H1 (cell line): ENCODE measurements at regions not wholly inside any gene's neighbourhood (a gene's known extent, or its start where the extent isn't known, plus 50 kb on each side); places are given as distances from the start of the nearest gene placed in this dataset.

ENCODE experiments used
- CTCF ChIA-PET: fragments of 300-600 bp; sonication (Branson Sonifier 250); formaldehyde crosslinking; loops from one replicate; lab custom pipeline; 2021; ENCODE audit not compliant: partially characterized antibody; lab: Charles Lee
- POLR2A ChIA-PET: fragments of 300-600 bp; sonication (Branson Sonifier 250); formaldehyde crosslinking; loops from one replicate; lab custom pipeline; 2021; ENCODE audit warnings: inconsistent platforms; ENCODE audit not compliant: partially characterized antibody; lab: Charles Lee
- DNase-seq, 2 experiments: peaks; one replicate each; pipeline versions ENCODE4 v3.0.0 to v3.0.0-alpha.2; 2010 to 2022; ENCODE audit warnings: low spot score in 2 of 2, low read depth in 1 of 2, mixed read lengths in 1 of 2
- FAIRE-seq: peaks from 2 replicates; lab custom pipeline; 2011; peaks lifted over from hg19 to GRCh38; lab: Jason Lieb, UNC
- H2AFZ ChIP-seq: 2 replicates; pipeline ENCODE4 v1.8.1; 2012; ENCODE audit warnings: low read length, inconsistent platforms
- H2AK5ac ChIP-seq: 2 replicates; pipeline ENCODE4 v1.6.1; 2013; ENCODE audit warnings: low read depth, low read length
- H2BK120ac ChIP-seq: replicated peaks from 2 replicates; pipeline ENCODE3; 2013; ENCODE audit warnings: low read depth, low read length, inconsistent platforms
- H2BK12ac ChIP-seq: 2 replicates; pipeline ENCODE4 v1.6.1; 2013; ENCODE audit warnings: low read depth, low read length
- H2BK15ac ChIP-seq: 2 replicates; pipeline ENCODE4 v1.6.1; 2013; ENCODE audit warnings: low read length
- H2BK20ac ChIP-seq: 2 replicates; pipeline ENCODE4 v1.6.1; 2013; ENCODE audit warnings: low read length
- H2BK5ac ChIP-seq: 2 replicates; pipeline ENCODE4 v1.6.1; 2013; ENCODE audit warnings: low read depth, low read length
- H3K14ac ChIP-seq: 2 replicates; pipeline ENCODE4 v1.6.1; 2013; ENCODE audit warnings: inconsistent platforms; ENCODE audit not compliant: insufficient read length
- H3K18ac ChIP-seq: 2 replicates; pipeline ENCODE4 v1.6.1; 2013; ENCODE audit warnings: low read length; ENCODE audit errors: extremely low read depth
- H3K23ac ChIP-seq: 2 replicates; pipeline ENCODE4 v1.6.1; 2013; ENCODE audit warnings: inconsistent platforms; ENCODE audit not compliant: insufficient read length
- H3K23me2 ChIP-seq: 2 replicates; pipeline ENCODE4 v1.6.1; 2013; ENCODE audit warnings: low read depth, low read length
- H3K27ac ChIP-seq: 2 replicates; pipeline ENCODE4 v1.6.1; 2011; ENCODE audit warnings: low read depth, low read length, inconsistent platforms
- H3K27me3 ChIP-seq, 4 experiments: replicated peaks in 1 of 4; 1 replicate in 1 of 4; 2 replicates in 3 of 4; pipeline versions ENCODE4 v1.6.1 to v1.8.1; 2011 to 2013; ENCODE audit warnings: low read length in 3 of 4, mild to moderate bottlenecking in 3 of 4, inconsistent platforms in 2 of 4, mixed read lengths in 2 of 4, moderate library complexity in 1 of 4; ENCODE audit not compliant: control insufficient read depth in 3 of 4, insufficient read depth in 3 of 4; ENCODE audit errors: extremely low read depth in 1 of 4
- H3K36me3 ChIP-seq, 4 experiments: 2 replicates each; pipeline versions ENCODE4 v1.6.1 to v1.8.1; 2011 to 2013; ENCODE audit warnings: mild to moderate bottlenecking in 4 of 4, low read length in 3 of 4, moderate library complexity in 2 of 4, control low read depth in 1 of 4, inconsistent platforms in 1 of 4; ENCODE audit not compliant: insufficient read depth in 4 of 4, control insufficient read depth in 2 of 4
- H3K4ac ChIP-seq: replicated peaks from 2 replicates; pipeline ENCODE3; 2013; ENCODE audit warnings: low read length, low read depth, mixed read lengths, inconsistent platforms; ENCODE audit not compliant: insufficient read length
- H3K4me1 ChIP-seq, 4 experiments: replicated peaks in 1 of 4; 1 replicate in 1 of 4; 2 replicates in 3 of 4; pipeline versions ENCODE4 v1.6.1 to v1.8.1; 2011 to 2013; ENCODE audit warnings: low read length in 3 of 4, inconsistent platforms in 2 of 4, mixed read lengths in 1 of 4; ENCODE audit not compliant: insufficient read depth in 4 of 4, control insufficient read depth in 3 of 4
- H3K4me2 ChIP-seq, 2 experiments: 2 replicates each; pipeline versions ENCODE4 v1.6.1 to v1.8.1; 2011 to 2013; ENCODE audit warnings: low read depth in 2 of 2, low read length in 2 of 2, control low read depth in 1 of 2, inconsistent platforms in 1 of 2, mild to moderate bottlenecking in 1 of 2; ENCODE audit not compliant: insufficient read depth in 1 of 2
- H3K4me3 ChIP-seq, 4 experiments: fragments of 200-600, 300-600 bp in 1 of 4; sonication (generic), shearing (Covaris generic), sonication (Bioruptor Twin) in 1 of 4; 2 replicates each; pipeline versions ENCODE4 v1.5.1 to v1.8.1; 2011 to 2016; ENCODE audit warnings: low read length in 4 of 4, low read depth in 3 of 4, control low read depth in 2 of 4, inconsistent platforms in 2 of 4, mild to moderate bottlenecking in 2 of 4, mixed read lengths in 1 of 4, moderate library complexity in 1 of 4; ENCODE audit not compliant: insufficient read depth in 2 of 4; ENCODE audit errors: extremely low read depth in 1 of 4
- H3K56ac ChIP-seq: replicated peaks from 2 replicates; pipeline ENCODE3; 2013; ENCODE audit warnings: low read depth, mild to moderate bottlenecking, mixed read lengths, low read length, inconsistent platforms; ENCODE audit not compliant: insufficient read length
- H3K79me1 ChIP-seq: 2 replicates; pipeline ENCODE4 v1.6.1; 2013; ENCODE audit warnings: low read depth, low read length, control low read depth
- H3K79me2 ChIP-seq, 2 experiments: 2 replicates each; pipeline versions ENCODE4 v1.6.1 to v1.8.1; 2012 to 2013; ENCODE audit warnings: low read length in 2 of 2, mild to moderate bottlenecking in 2 of 2, inconsistent platforms in 1 of 2; ENCODE audit not compliant: insufficient read depth in 2 of 2, control insufficient read depth in 1 of 2
- H3K9ac ChIP-seq, 4 experiments: replicated peaks in 1 of 4; 1 replicate in 1 of 4; 2 replicates in 3 of 4; pipeline versions ENCODE4 v1.6.1 to v1.8.1; 2011 to 2013; ENCODE audit warnings: low read depth in 3 of 4, low read length in 3 of 4, control low read depth in 2 of 4, mild to moderate bottlenecking in 2 of 4, moderate library complexity in 2 of 4, inconsistent platforms in 1 of 4; ENCODE audit errors: extremely low read depth in 1 of 4
- H3K9me3 ChIP-seq, 2 experiments: 2 replicates each; pipeline versions ENCODE4 v1.6.1 to v1.8.1; 2012 to 2013; ENCODE audit warnings: mild to moderate bottlenecking in 2 of 2, moderate library complexity in 2 of 2, control low read depth in 1 of 2, inconsistent platforms in 1 of 2, low read depth in 1 of 2, low read length in 1 of 2, mixed read lengths in 1 of 2; ENCODE audit not compliant: insufficient read depth in 2 of 2
- H4K20me1 ChIP-seq, 2 experiments: replicated peaks in 1 of 2; 2 replicates each; pipeline versions ENCODE3 to v1.8.1; 2011 to 2013; ENCODE audit warnings: inconsistent platforms in 2 of 2, low read length in 2 of 2, mild to moderate bottlenecking in 1 of 2; ENCODE audit not compliant: insufficient read depth in 2 of 2, control insufficient read depth in 1 of 2
- H4K5ac ChIP-seq: 2 replicates; pipeline ENCODE4 v1.6.1; 2013; ENCODE audit warnings: low read length, low read depth, mixed read lengths, inconsistent platforms; ENCODE audit not compliant: insufficient read length
- H4K8ac ChIP-seq: 2 replicates; pipeline ENCODE4 v1.8.0; 2013; ENCODE audit warnings: mild to moderate bottlenecking, moderate library complexity, low read length, inconsistent platforms; ENCODE audit not compliant: insufficient read depth; ENCODE audit errors: extremely low read depth
- H4K91ac ChIP-seq: replicated peaks from 2 replicates; pipeline ENCODE3; 2013; ENCODE audit warnings: low read length, mixed read lengths, inconsistent platforms; ENCODE audit not compliant: insufficient read length
- CBX5 ChIP-seq: fragments of 300-800, 300-1000 bp; sonication (generic); IDR thresholded peaks from 2 replicates; pipeline ENCODE4 v1.7.1; 2016; ENCODE audit warnings: antibody characterized with exemption, low read length, low read depth
- CHD2 ChIP-seq: IDR thresholded peaks from 2 replicates; pipeline ENCODE4 v1.6.1; 2012; ENCODE audit warnings: low read length, improper control_type of control experiment
- GABPA ChIP-seq: IDR thresholded peaks from 2 replicates; pipeline ENCODE4 v1.6.1; 2011; ENCODE audit warnings: mild to moderate bottlenecking, low read length, moderate library complexity, borderline replicate concordance; ENCODE audit not compliant: insufficient read depth
- POLR2AphosphoS5 ChIP-seq: IDR thresholded peaks from 2 replicates; pipeline ENCODE4 v1.6.1; 2011; ENCODE audit warnings: low read depth, low read length
- RAD21 ChIP-seq, 2 experiments: IDR thresholded peaks in 1 of 2; conservative IDR thresholded peaks in 1 of 2; 2 replicates each; pipeline ENCODE4 v1.6.1; 2011; ENCODE audit warnings: low read depth in 2 of 2, low read length in 2 of 2, improper control_type of control experiment in 1 of 2, inconsistent platforms in 1 of 2, mild to moderate bottlenecking in 1 of 2, moderate library complexity in 1 of 2
- RXRA ChIP-seq: IDR thresholded peaks from 2 replicates; pipeline ENCODE4 v1.6.1; 2011; ENCODE audit warnings: low read depth, mild to moderate bottlenecking, low read length, moderate library complexity; ENCODE audit not compliant: insufficient read depth
- SIX5 ChIP-seq: IDR thresholded peaks from 2 replicates; pipeline ENCODE4 v1.6.1; 2011; ENCODE audit warnings: mild to moderate bottlenecking, low read depth, low read length
- TAF1 ChIP-seq: IDR thresholded peaks from 2 replicates; pipeline ENCODE4 v1.6.1; 2011; ENCODE audit warnings: mild to moderate bottlenecking, low read depth, low read length
- WGBS, 2 experiments: shearing (Covaris generic) in 1 of 2; methylation state at CpG; one replicate each; pipeline versions ENCODE4 v1.1.6 to v1.1.7; 2013 to 2015; ENCODE audit warnings: low lambda C conversion rate in 2 of 2, mixed read lengths in 2 of 2, inconsistent platforms in 1 of 2, low coverage in 1 of 2, missing lambda C conversion rate in 1 of 2; ENCODE audit not compliant: insufficient replicate concordance in 2 of 2, insufficient coverage in 1 of 2, insufficient read length in 1 of 2; ENCODE audit errors: extremely low coverage in 1 of 2, missing lambda C conversion rate in 1 of 2; 5-methylcytosine and 5-hydroxymethylcytosine counted together

GRCh38 chr3:35043040-35043439, 596.3 kb upstream of the ARPP21 start:
- H4K20me1 ChIP-seq: no peaks in the 10 kb centered on the region
- CTCF ChIA-PET: interaction anchor here (1.8 kb wide), 1 partner anchor 15 kb away, joined by 4 read pairs; no protein-coding TSS in a partner anchor
- POLR2A ChIA-PET: no interaction called here
- no peak overlapping the region for H2BK15ac ChIP-seq
- no peaks in the 10 kb centered on the region for H3K23me2 ChIP-seq
- no peak overlapping the region for H3K18ac ChIP-seq
- H4K8ac ChIP-seq: no peak overlapping the region
- H3K56ac ChIP-seq: no peak overlapping the region
- no peaks in the 10 kb centered on the region for H3K4me1 ChIP-seq
- FAIRE-seq (no peak), DNase-seq (no peak)
- no peak overlapping the region for H2AFZ ChIP-seq
- H3K23ac ChIP-seq: no peak overlapping the region
- H3K79me1 ChIP-seq: no peaks in the 10 kb centered on the region
- H3K4ac ChIP-seq: no peak overlapping the region
- no peak overlapping the region for H3K4me3 ChIP-seq
- H3K27ac ChIP-seq: no peak overlapping the region
- no peak overlapping the region for H4K5ac ChIP-seq
- H3K14ac ChIP-seq: no peak overlapping the region
- no peak overlapping the region for H2BK120ac ChIP-seq
- H2BK20ac ChIP-seq: no peak overlapping the region
- no peak overlapping the region for H3K4me2 ChIP-seq
- H3K27me3 ChIP-seq: peaks cover 0 to 1% (median 0%) of the 10 kb centered on the region in 4 experiments; a peak in 2 of 7 replicates
- no peak overlapping the region for H4K91ac ChIP-seq
- no peak overlapping the region for H2BK5ac ChIP-seq
- H3K79me2 ChIP-seq: no peaks in the 10 kb centered on the region
- H2AK5ac ChIP-seq: no peak overlapping the region
- H2BK12ac ChIP-seq: no peak overlapping the region
- H3K36me3 ChIP-seq: no peaks in the 10 kb centered on the region
- no peak overlapping the region for H3K9ac ChIP-seq
- WGBS, 2 experiments: 94% methylated on average over 2 of the region's 2 CpGs; no CpG with 5 or more reads in 1 of the 2 experiments
- H3K9me3 ChIP-seq: no peaks in the 10 kb centered on the region
- no peak for TF ChIP-seq POLR2AphosphoS5
- no peak for TF ChIP-seq CBX5
- no peak for TF ChIP-seq GABPA
- TF ChIP-seq CHD2: no peak
- TF ChIP-seq SIX5: no peak
- no peak for TF ChIP-seq TAF1
- no peak for TF ChIP-seq RXRA
- no peak for TF ChIP-seq RAD21 (IDR thresholded peaks at IDR 0.05 in 1 of 2, conservative IDR thresholded peaks at IDR 0.05 in 1 of 2; ENCODE audit: low read depth in 2 of 2, low read length in 2 of 2)
